ENCODE measurements at regions not wholly inside any gene's neighbourhood (a gene's known extent, or its start where the extent isn't known, plus 50 kb on each side); places are given as distances from the start of the nearest gene placed in this dataset.

DNA sequence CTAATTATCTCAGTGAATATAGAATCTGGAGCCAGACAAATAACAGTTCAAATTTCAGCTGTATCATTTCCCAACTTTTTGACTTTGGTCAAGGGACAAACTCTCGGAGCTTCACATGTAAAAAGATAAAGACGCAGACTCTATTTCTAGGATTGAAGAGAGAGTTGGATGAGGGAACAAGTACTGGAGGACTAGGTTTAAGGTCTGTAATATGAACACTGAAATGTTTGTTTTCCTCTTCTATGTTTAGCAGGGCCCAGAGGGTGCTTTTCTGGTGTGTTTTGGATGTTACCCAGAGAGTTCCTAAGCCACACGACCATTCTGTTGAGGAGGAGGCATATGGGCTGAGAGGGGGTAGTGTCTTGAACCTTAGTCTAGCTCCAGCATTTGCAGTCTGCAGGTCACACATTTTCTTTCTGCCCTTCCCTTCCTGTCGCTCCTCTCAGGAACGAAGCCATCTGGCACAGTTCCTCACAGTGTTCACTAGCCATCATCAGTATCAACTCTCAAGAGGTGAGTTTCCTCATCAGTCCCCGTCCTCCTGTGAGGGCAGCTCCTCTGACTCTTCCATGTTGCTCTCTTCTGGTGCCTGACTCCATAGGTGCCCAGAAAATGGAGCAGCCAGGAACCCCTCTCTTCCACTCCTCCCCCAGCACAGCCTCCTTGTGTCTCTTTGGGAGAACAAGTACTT lies 250.1 kb downstream of the SQOR start:
- TF ChIP-seq POLR2A (IDR thresholded peaks at IDR 0.05; ENCODE audit: low read depth, low read length), result no peak
- TF ChIP-seq, protein P1, sequence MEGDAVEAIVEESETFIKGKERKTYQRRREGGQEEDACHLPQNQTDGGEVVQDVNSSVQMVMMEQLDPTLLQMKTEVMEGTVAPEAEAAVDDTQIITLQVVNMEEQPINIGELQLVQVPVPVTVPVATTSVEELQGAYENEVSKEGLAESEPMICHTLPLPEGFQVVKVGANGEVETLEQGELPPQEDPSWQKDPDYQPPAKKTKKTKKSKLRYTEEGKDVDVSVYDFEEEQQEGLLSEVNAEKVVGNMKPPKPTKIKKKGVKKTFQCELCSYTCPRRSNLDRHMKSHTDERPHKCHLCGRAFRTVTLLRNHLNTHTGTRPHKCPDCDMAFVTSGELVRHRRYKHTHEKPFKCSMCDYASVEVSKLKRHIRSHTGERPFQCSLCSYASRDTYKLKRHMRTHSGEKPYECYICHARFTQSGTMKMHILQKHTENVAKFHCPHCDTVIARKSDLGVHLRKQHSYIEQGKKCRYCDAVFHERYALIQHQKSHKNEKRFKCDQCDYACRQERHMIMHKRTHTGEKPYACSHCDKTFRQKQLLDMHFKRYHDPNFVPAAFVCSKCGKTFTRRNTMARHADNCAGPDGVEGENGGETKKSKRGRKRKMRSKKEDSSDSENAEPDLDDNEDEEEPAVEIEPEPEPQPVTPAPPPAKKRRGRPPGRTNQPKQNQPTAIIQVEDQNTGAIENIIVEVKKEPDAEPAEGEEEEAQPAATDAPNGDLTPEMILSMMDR (conservative IDR thresholded peaks at IDR 0.05; ENCODE audit: low read depth, low read length), result no peak
- no peak for TF ChIP-seq BHLHE40 (IDR thresholded peaks at IDR 0.05; ENCODE audit: low read depth, low read length)
- no peak for TF ChIP-seq MAZ (IDR thresholded peaks at IDR 0.05; ENCODE audit: borderline replicate concordance, low read depth, low read length)
- no peak for TF ChIP-seq MXI1 (IDR thresholded peaks at IDR 0.05; ENCODE audit: borderline replicate concordance, low read depth, low read length)
- no peak for TF ChIP-seq MAFK (IDR thresholded peaks at IDR 0.05; ENCODE audit: low read depth, low read length)

Data from IMR-90 (cell line).